ENCODE measurements at regions not wholly inside any gene's neighbourhood (a gene's known extent, or its start where the extent isn't known, plus 50 kb on each side); places are given as distances from the start of the nearest gene placed in this dataset.

GRCh38 chr5:111914966-111915636, 158.1 kb upstream of the NREP start:
- Histone ChIP-seq H3K4me1 (no peaks in the 10 kb centered on the region), H3K27me3 (ENCODE audit: low read depth) (no peaks in the 10 kb centered on the region), H3K36me3 (no peaks in the 10 kb centered on the region), H3K4me3 (no peak overlapping the region), H3K27ac (replicated peaks) (no peak overlapping the region), H3K9me3 (replicated peaks) (peaks cover 25% of the 10 kb centered on the region)
- intact Hi-C loops (cut with micrococcal nuclease), result no loop called here
- no peak for TF ChIP-seq CTCF (IDR thresholded peaks at IDR 0.05; ENCODE audit: borderline replicate concordance)
- DNase-seq, result no peak

GRCh38 chr5:111902436-111902835, 145.4 kb upstream of the NREP start:
- H3K9me3 ChIP-seq (replicated peaks), result peaks cover 29% of the 10 kb centered on the region
- DNase-seq, result no peak
- no peaks in the 10 kb centered on the region for H3K27me3 ChIP-seq (ENCODE audit: low read depth)
- H3K4me3 ChIP-seq, result no peak overlapping the region
- no peak overlapping the region for H3K27ac ChIP-seq (replicated peaks)
- intact Hi-C loops (cut with micrococcal nuclease), result no loop called here
- H3K36me3 ChIP-seq, result no peaks in the 10 kb centered on the region
- no peaks in the 10 kb centered on the region for H3K4me1 ChIP-seq
- no peak for TF ChIP-seq CTCF (IDR thresholded peaks at IDR 0.05; ENCODE audit: borderline replicate concordance)

GRCh38 chr5:111901296-111901695, 144.3 kb upstream of the NREP start:
- no peak overlapping the region for H3K27ac ChIP-seq (replicated peaks)
- no peaks in the 10 kb centered on the region for H3K36me3 ChIP-seq
- no peaks in the 10 kb centered on the region for H3K27me3 ChIP-seq (ENCODE audit: low read depth)
- H3K9me3 ChIP-seq (replicated peaks), result peaks cover 29% of the 10 kb centered on the region
- no peaks in the 10 kb centered on the region for H3K4me1 ChIP-seq
- H3K4me3 ChIP-seq, result no peak overlapping the region
- intact Hi-C loops (cut with micrococcal nuclease), result no loop called here
- TF ChIP-seq CTCF (IDR thresholded peaks at IDR 0.05; ENCODE audit: borderline replicate concordance), result no peak
- DNase-seq, result no peak

GRCh38 chr5:111892949-111893348, 136.0 kb upstream of the NREP start:
- no peaks in the 10 kb centered on the region for H3K4me1 ChIP-seq
- H3K27me3 ChIP-seq (ENCODE audit: low read depth), result no peaks in the 10 kb centered on the region
- H3K4me3 ChIP-seq, result no peak overlapping the region
- no peaks in the 10 kb centered on the region for H3K36me3 ChIP-seq
- peaks cover 20% of the 10 kb centered on the region for H3K9me3 ChIP-seq (replicated peaks)
- intact Hi-C loops (cut with micrococcal nuclease), result no loop called here
- no peak for TF ChIP-seq CTCF (IDR thresholded peaks at IDR 0.05; ENCODE audit: borderline replicate concordance)
- H3K27ac ChIP-seq (replicated peaks), result no peak overlapping the region
- DNase-seq, result no peak

- H3K4me1 ChIP-seq, result no peaks in the 10 kb centered on the region
- no peak for TF ChIP-seq CTCF (IDR thresholded peaks at IDR 0.05; ENCODE audit: borderline replicate concordance)
- intact Hi-C loops (cut with micrococcal nuclease), result no loop called here
- H3K9me3 ChIP-seq (replicated peaks), result peaks cover 19% of the 10 kb centered on the region
- DNase-seq, result no peak
- no peaks in the 10 kb centered on the region for H3K36me3 ChIP-seq
- H3K27me3 ChIP-seq (ENCODE audit: low read depth), result no peaks in the 10 kb centered on the region
- H3K4me3 ChIP-seq, result no peak overlapping the region
- peak overlapping the region; percentile 4 for H3K27ac ChIP-seq (replicated peaks)
Observed at GRCh38 chr5:111887706-111888105, 130.7 kb upstream of the NREP start.

Data from left ventricle myocardium inferior (tissue), 1 donor.